ENCODE measurements at regions not wholly inside any gene's neighbourhood (a gene's known extent, or its start where the extent isn't known, plus 50 kb on each side); places are given as distances from the start of the nearest gene placed in this dataset.

DNA sequence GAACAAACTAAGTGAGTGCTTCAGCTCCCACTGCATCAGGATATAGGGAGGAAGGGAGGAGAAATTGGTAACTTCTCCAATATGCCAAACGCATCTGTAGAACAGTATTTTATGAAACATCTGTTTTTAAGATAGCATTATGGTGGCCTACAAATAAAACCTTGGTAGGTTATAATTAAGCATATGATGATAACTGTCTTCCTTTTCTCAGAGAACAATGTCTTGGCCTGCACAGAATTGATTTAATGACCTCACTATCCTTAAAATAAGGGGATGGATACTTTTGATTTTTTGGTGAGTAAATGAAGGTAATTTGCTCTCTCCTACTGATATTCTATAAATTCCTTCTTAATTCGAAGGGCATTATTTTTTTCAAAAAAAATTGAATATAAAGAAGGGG is 451.5 kb upstream of the TGFBR2 start:
- TF ChIP-seq MXI1 (conservative IDR thresholded peaks at IDR 0.05; ENCODE audit: poor library complexity, severe bottlenecking) (no peak), TAF1 (IDR thresholded peaks at IDR 0.05; ENCODE audit: low read depth) (no peak), CTCF (IDR thresholded peaks at IDR 0.05; ENCODE audit: poor library complexity, severe bottlenecking) (no peak), POLR2AphosphoS5 (IDR thresholded peaks at IDR 0.05) (no peak), RAD21 (conservative IDR thresholded peaks at IDR 0.05) (no peak), EZH2 (IDR thresholded peaks at IDR 0.05; ENCODE audit: borderline replicate concordance, insufficient read depth, low read length, poor library complexity, severe bottlenecking) (no peak)

Data from neural cell (in vitro differentiated cells).